HG03520 (cell line): ENCODE measurements at regions not wholly inside any gene's neighbourhood (a gene's known extent, or its start where the extent isn't known, plus 50 kb on each side); places are given as distances from the start of the nearest gene placed in this dataset.
"Not testable (repeated sequence)": the region's sequence is repeated elsewhere in the genome, so short reads cannot be mapped to it uniquely, and the experiment has no call there.

ENCODE experiments used
- ATAC-seq: cut with Tn5 transposase; IDR thresholded peaks from one replicate; pipeline ENCODE4 v1.9.1; 2021; ENCODE audit warnings: mild to moderate bottlenecking, moderate library complexity; ENCODE audit not compliant: unreplicated experiment

DNA sequence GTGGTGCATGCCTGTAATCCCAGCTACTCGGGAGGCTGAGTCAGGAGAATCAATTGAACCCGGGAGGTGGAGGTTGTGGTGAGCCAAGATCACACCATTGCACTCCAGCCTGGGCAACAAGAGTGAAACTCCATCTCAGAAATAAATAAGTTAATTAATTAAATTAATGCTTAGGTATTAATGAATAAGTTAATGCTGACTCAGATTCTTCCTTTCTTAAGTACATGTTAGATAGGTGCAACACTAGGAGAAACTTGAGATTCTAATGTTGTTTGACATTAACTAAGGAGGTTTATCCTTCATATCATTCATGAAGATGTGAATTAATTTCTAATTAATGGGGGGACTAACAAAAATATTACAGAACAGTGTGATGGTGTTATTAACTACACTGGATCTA is 812.6 kb upstream of the SPRY2 start:
- no peak for ATAC-seq

DNA sequence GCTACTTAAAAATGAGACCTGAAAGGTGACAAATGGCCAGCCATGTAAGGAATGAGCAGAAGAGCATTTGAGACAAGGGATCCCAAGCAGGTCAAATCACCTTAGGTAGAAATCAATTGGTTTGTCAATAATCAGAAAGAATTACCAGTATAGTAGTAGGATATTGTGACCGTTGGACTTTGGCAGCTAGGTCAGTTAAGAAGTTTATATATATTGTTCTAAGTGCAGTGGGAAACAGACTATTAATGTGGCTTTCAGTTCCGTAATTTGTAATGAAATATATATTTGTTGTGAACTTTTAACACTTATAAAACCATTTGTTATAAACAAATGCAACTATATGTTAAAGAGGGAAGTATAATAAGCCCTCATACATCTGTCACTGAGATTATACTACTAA is 807.9 kb upstream of the SPRY2 start:
- no peak for ATAC-seq

DNA sequence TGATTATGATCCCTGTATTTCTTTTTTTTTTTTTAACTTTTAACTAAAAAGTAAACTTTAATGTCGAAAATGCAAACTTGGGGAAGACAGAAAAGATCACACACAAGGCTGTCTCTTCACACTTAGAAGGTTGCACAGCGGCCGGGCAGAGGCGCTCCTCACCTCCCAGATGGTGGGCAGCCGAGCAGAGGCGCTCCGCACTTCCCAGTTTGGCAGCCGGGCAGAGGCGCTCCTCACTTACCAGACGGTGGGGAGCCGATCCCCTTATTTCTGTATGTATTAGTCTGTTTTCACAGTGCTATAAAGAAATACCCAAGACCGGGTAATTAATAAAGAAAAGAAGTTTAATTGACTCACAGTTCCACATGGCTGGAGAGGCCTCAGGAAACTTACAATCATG is 805.6 kb upstream of the SPRY2 start:
- ATAC-seq: not testable (repeated sequence)

DNA sequence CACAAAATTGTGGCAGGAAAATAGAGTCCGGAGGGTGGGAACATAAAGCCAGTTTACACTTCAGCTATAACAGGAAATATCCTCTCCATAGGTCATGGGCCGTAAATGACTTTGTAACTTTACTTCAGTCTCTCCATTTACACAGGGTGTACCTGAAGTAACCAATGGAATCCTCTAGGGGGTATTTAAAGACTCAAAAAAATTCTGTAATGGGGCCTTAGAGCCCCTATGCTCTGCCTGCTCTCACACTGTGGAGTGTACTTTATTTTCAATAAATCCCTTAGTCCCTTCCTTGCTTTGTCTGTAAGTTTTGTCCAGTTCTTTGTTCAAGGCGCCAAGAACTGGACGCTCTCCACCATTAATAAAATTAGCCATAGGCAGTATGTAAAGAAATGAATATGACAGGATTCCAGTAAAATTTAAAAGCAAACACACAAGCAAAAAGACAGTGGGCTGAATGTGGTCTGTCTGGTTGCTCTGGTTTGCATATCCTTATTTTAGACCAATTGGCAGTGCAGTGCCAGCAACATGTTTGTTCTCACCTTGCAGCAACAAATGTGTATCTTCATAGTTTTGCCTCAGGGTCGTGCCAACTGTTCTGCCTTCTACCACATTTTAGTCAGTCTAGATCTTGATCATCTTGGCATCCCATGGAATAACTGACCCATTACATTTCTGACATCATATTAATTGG is 801.5 kb upstream of the SPRY2 start:
- ATAC-seq: no peak

DNA sequence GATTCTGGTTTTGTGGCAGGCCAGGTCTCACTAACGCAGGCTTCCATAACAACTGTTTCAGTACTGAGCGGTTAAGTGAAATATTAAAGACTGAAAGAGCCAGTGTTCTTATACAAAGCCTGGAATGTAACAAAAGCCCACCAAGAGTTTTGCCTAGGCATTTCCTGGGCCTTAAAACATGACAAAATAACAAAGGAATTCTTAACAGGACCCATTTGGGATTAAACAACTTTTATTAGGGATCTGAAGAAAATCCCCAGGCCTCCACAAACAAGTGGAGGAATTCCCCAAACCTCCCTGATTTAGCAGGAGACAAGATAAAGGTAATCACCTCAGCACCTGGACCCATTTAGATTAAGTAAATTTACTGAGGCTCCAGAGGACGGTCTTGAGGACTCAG is 799.7 kb upstream of the SPRY2 start:
- ATAC-seq: no peak

DNA sequence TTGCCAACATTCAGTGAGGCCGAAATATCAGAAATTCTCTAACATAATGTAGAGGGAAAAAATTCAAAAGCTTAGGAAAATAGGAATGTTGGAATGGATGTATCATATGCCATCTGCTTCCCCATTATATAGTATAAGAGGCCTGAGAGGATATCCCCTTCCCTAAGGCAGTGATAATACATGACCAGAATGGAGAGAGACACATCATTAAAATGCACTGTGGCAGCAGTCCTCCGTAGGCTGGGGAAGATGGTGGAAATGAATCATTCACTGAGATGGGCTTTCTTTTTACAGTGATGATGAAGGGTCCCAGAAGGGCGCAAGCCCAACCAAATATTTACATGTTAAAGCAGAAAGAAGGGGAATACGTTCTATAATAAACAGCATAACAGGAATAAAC is 799.1 kb upstream of the SPRY2 start:
- no peak for ATAC-seq

DNA sequence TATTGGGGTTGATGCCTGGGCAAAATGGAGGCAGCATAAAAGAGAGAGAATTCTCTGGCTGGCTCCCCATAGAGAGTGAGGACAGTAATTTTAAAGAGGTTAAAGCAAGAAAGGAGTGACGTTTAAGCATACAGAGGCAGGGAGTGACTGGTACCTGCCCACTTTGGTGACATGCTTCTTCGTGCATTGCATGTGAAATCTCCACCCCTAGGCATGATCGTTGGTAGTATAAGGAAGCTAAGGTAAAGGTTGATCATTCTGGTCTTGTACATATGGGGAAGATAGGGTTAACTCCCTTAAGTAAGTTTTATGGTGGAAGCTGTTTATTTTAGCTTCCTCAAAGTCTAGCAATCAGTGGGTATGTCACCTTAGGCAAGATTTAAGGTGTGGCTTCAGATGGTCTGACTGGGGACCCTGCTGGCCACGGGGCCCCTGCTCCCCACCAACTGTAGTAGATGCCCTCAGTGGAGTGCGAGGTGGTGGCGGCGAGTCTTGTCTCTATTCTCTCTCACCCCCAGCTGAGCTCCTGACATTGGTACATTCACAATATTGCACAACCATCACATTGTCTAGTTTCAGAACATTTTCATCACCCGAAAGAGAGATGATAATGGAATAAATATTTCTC is 797.5 kb upstream of the SPRY2 start:
- ATAC-seq: no peak

DNA sequence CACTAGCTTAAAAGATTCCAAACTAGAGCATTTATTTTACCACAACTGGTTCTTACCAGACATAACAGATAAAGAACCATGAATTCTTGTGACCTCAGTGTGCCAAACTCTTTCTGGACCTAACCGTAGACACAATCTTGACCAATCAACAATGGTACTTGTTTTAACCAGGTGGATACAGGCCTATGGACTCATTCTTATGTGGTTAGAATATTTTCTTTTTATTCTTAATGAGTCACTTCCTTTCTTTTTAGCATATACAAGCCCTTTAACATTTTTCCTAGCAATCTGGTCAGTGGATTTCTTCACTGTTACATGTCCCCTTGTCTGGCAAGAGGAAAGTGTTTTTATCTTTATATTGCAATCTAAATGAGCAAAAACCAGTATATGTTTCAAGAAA is 792.1 kb upstream of the SPRY2 start:
- no peak for ATAC-seq

DNA sequence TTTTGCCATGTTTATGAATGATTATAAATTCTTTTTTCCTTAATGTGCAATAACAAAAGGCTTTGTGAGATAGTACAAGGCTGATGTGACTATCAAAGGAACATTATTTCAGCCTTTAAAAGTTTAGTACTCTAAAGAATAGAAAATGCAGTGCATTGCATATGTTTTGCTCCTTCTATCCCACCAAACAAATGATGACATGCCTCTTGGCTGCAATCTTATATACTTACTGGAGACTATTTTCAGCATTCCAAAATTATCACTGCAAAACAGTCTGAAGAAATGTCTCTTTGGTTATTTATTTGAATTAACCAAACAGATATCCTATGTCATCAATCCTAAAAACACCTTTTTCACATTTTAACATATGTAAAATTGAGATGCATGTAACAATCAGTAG is 776.5 kb upstream of the SPRY2 start:
- ATAC-seq: no peak

DNA sequence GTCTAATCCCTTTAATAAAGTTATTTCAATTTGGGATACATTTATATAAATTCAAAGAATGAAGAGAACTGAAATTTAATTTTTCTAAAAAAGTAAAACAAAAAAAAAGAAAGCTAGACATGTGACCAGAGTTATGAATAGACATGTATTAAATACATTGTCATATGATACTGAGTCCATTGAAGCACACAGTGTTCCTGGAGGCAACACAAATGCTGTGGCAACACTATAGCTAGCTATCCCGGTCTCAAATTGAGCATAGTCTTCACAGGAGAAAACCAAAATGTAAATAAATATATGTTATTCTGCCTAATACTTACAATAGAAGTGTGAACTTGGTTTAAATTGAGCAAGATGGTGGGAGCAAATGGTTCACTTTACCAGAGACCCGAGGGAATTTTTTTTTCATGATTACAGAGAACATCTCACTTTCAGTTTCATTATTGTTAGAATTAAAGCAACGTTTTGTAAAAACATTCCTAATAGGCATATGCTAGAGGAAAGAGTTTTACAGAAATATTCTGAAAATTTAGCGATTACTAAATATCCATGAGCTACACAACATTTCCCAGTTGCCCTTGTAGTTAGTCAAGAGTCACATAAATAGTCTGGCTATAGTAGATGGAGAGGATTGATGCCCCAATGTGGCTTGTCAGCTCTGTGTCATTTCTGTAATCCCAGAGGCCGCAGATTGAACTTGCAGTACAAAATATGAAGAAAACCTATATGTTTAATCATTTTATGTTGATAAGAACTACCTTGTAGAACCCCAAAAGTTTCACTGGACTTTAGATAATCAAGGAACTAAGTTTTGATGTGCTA is 775.7 kb upstream of the SPRY2 start:
- no peak for ATAC-seq

DNA sequence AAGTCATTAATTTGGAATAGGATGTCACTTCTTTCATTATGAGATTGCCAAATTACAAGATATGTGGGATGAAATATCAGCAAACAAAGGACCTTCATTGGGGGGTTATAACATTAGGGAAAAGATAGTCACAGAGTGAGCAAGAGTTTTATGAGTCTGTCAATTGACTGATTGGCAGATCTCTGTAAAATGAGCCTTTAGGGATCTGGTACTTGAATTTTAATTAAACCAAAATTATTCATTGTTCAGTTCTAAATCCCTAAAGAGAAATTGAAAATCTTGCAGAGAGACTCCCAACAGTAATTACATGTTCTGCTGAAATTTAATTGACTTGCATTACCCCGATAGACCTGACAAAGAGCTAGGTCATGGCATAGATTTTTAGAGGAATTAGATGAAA is 768.1 kb upstream of the SPRY2 start:
- ATAC-seq: no peak

DNA sequence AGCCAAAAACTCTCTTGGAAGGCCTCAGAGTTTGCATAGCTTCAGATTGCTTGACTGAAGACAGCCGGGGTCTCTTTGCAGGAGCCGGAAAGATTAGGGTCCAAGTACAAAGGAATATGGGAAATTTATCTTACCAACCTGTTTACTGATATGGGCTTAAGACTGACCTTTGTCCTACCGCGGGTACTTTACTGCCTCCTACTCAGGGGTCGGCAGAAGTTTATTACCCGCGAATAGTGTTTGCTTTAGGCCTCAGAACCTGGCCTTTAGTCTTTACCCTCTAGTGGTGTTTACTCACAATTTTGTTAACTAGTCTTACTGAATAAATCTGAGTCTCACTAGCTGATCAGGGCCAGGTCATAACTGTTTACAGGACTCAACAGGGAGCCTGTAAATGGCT is 765.4 kb upstream of the SPRY2 start:
- ATAC-seq: no peak

DNA sequence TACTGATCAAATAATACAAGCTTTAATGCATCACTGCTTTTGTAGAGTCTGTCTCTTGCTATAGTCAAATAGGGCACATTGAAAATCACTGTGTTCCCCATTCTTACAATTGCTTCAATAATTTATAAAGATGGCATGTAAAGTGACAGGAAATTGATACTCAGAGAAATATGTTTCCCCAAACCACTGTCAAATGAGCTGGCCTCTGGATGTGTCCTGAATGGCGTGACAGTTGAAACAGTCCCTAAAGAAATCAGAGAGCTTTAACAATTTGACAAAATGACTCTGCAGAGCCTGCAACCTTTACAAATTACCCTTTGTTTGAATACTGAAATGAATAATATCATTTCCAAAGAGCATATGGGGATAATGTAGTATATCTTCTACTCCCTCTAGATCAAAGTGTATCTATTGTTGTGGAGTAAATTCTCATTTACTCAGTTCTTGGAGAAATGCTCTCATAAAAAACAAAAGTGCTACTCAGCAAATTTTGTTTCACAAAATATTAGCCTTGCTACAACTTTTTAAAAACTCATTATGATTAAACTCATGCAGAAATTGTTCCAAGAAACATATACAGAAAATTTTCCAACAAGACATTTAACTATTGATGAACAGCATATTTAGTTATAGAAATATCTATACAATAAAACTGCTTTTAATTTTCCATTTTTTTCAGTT is 763.2 kb upstream of the SPRY2 start:
- ATAC-seq: no peak

DNA sequence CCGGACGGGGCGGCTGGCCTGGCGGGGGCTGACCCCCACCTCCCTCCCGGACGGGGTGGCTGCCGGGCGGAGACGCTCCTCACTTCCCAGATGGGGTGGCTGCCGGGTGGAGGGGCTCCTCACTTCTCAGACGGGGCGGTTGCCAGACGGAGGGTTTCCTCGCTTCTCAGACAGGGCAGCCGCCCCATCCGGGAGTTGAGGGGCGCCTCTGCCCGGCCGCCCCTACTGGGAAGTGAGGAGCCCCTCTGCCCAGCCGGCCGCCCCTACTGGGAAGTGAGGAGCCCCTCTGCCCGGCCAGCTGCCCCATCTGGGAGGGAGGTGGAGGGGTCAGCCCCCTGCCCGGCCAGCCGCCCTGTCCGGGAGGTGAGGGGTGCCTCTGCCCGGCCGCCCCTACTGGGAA is 761.1 kb upstream of the SPRY2 start:
- ATAC-seq: not testable (repeated sequence)

DNA sequence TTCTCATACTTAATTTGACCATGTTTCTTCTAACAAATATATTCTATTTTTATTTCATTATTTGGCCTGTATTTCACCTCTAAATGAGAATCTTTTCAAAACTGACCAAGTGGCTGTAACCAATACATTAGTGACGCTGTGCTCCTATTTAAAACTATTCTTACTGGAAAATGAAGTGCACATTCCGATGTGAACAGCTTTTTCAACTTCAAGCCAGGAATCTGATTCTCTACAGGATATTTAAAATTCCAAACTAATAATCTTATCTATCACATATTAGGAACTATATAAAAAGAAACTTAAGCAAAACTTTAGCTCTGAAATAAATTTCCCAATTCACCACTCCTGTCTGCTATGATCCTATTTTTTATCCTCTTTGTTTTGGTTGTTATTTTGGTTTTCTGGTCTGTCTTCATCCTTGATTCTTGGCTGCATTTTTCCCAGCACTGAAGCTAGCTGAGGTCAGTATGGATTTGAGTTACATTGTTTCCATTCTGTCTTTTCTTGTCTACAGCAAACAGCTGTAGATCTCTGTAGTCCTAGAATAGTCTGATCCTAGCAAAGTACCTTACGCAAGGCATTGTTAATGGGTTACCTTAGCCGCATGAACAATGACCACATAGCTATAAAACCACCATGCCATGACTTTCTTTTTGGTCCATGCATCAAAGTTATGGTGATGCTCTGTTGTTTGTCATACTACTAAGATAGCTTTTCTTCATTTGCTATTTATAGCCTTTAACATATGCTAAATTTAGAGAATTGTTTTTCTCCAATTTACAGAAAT is 748.6 kb upstream of the SPRY2 start:
- ATAC-seq: no peak

DNA sequence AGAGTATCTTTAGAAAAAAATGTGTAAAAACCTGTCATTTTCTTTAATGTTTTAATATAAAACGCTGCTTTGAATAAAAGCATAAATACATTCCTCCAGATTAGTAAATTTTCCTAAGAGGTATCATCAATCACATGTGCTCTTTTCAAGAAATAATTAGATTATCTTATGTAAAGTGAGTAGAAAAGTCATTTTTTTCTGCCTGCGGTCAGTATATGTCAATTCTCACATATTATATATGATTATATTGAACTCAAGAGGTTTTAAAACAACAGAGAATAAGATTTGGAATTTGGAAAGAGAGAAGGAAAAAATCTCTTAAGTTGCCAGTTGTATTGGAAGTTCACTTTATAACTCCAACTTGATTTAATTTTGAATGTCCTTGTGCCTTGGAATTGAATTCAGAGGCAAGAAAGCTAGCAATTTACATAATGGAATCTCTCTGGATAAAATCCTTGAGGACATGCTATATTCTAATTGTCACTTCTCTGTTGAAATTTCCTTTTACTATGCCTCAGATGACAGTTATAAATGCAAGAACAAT is 740.1 kb upstream of the SPRY2 start:
- ATAC-seq: no peak

DNA sequence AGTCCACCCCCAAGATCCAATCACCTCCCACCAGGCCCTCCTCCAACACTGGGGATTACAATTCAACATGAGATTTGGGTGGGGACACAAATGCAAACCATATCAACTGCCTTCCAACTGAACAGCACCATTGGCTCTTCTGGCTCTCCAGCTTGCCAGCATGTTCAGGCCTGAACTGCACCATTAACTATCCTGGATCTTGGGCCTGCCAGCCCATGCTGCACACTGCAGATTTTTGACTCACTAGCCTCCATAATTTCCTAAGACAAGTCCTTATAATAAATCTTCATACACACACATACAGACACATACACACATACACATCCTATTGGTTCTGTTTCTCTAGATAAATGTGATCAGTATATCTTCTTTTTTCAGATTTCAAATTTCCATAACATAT is 737.1 kb upstream of the SPRY2 start:
- no peak for ATAC-seq

DNA sequence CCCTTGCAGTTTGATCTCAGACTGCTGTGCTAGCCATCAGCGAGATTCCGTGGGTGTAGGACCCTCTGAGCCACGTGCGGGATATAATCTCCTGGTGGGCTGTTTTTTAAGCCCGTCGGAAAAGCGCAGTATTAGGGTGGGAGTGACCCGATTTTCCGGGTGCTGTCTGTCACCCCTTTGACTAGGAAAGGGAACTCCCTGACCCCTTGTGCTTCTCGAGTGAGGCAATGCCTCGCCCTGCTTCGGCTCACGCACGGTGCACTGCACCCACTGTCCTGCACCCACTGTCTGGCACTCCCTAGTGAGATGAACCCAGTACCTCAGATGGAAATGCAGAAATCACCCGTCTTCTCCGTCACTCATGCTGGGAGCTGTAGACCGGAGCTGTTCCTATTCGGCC is 728.9 kb upstream of the SPRY2 start:
- not testable (repeated sequence) for ATAC-seq

DNA sequence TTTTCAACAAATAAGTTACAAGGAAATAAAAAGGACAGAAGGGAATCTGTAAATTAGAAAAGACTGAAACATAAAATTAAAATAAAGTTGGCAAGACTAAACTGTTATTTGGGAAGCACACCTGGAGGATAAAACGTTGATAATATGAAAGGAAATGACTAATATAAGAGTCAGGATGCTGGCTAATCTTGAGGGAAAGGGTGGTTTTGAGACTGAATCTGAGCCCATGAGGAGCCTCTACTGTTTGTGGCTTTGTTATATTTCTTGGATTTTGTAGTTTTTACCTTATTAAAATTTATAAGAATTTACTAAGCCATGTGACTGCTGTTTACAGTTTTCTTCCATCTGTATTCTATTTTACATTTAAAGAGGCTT is 718.0 kb upstream of the SPRY2 start:
- no peak for ATAC-seq

DNA sequence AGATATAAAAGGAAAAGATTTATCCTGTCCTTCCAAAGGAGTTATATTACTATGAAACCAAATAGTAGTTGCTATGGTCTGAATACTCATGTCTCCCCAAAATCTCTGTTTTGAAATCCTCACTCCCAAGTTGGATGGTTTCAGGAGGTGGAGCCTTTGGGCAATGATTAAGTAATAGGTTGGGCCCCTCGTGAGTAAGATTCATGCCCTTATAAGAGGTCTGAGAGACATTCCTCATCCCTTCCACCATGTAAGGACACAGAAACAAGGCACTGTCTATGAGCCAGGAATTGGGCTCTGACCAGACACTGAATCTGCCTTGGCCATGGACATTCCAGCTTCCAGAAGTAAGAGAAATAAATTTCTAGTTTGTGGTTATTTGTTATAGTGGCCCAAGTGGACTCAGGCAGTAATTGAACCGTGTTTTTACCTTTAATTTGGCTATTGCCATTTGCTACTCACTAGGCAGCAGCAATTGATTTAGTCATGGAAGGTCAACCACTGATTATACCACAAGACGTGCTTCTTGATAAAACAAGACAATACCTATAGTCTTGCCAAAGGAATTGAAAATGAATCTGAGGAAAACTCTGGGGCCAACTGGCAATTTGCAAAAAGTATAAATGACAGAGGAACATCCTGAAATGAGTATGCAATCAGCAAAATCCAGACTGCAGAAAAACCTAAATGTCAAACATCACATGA is 717.4 kb upstream of the SPRY2 start:
- ATAC-seq: no peak
